ENCODE measurements at regions not wholly inside any gene's neighbourhood (a gene's known extent, or its start where the extent isn't known, plus 50 kb on each side); places are given as distances from the start of the nearest gene placed in this dataset.
"Not testable (repeated sequence)": the region's sequence is repeated elsewhere in the genome, so short reads cannot be mapped to it uniquely, and the experiment has no call there.

DNA sequence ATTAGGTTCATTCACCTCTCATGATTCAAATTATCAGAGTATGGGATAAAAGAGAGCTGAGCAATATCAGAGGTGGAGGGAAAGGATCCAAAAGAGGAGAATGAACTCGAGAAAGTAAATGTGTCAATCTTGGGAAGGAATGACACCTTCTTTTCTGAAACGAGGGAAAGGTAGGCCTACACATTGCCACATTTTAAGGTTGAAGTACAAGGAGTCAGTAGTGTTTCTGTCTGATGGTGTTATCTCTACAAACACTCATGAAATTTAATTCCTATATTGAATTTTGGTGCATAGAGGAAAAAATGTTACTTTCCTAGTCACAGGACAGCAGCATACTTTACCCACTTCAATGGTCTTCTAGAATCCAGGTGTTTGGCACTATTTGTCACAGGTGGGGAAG is 90.2 kb downstream of the DNAJB9 start:
- no peaks in the 10 kb centered on the region for H3K27me3 ChIP-seq (ENCODE audit: control insufficient read depth in 2 of 2, insufficient read depth in 2 of 2, low read length in 2 of 2)
- H3K9me3 ChIP-seq (ENCODE audit: control insufficient read depth in 2 of 3, low read length in 3 of 3): no peaks in the 10 kb centered on the region
- Mint-ChIP-seq H3K9me3 (no peaks in the 10 kb centered on the region), H3K36me3 (no peaks in the 10 kb centered on the region), H3K4me1 (no peaks in the 10 kb centered on the region), H3K4me3 (no peak overlapping the region), H3K27me3 (peaks cover 0 to 14% (median 2%) of the 10 kb centered on the region in 5 donors), H3K27ac (no peak overlapping the region)
- ChIA-PET CTCF (no interaction called here), POLR2A (no interaction called here)
- intact Hi-C loops (cut with micrococcal nuclease): no loop called here
- DNase-seq (no peak), ATAC-seq (no peak)
- no peak overlapping the region for H3K27ac ChIP-seq (ENCODE audit: low read depth, low read length)
- H3K4me3 ChIP-seq (ENCODE audit: low read length): no peak overlapping the region
- no peaks in the 10 kb centered on the region for H3K36me3 ChIP-seq (ENCODE audit: control insufficient read depth in 2 of 3, insufficient read depth in 3 of 3, low read length in 3 of 3)
- no peaks in the 10 kb centered on the region for H3K4me1 ChIP-seq (ENCODE audit: control insufficient read depth in 2 of 2, insufficient read depth in 2 of 2, low read length in 2 of 2)

GRCh38 chr7:108660465-108660864 is 90.8 kb downstream of the DNAJB9 start:
- H3K36me3 ChIP-seq (ENCODE audit: control insufficient read depth in 2 of 3, insufficient read depth in 3 of 3, low read length in 3 of 3): no peaks in the 10 kb centered on the region
- no peaks in the 10 kb centered on the region for H3K27me3 ChIP-seq (ENCODE audit: control insufficient read depth in 2 of 2, insufficient read depth in 2 of 2, low read length in 2 of 2)
- Mint-ChIP-seq H3K27ac (no peak overlapping the region), H3K4me1 (no peaks in the 10 kb centered on the region), H3K4me3 (no peak overlapping the region), H3K9me3 (no peaks in the 10 kb centered on the region), H3K27me3 (peaks cover 0 to 14% (median 2%) of the 10 kb centered on the region in 5 donors), H3K36me3 (no peaks in the 10 kb centered on the region)
- no peak overlapping the region for H3K27ac ChIP-seq (ENCODE audit: low read depth, low read length)
- no peak for ATAC-seq
- intact Hi-C loops (cut with micrococcal nuclease): no loop called here
- no peaks in the 10 kb centered on the region for H3K4me1 ChIP-seq (ENCODE audit: control insufficient read depth in 2 of 2, insufficient read depth in 2 of 2, low read length in 2 of 2)
- ChIA-PET CTCF (no interaction called here), POLR2A (no interaction called here)
- DNase-seq: no peak
- H3K4me3 ChIP-seq (ENCODE audit: low read length): no peak overlapping the region
- no peaks in the 10 kb centered on the region for H3K9me3 ChIP-seq (ENCODE audit: control insufficient read depth in 2 of 3, low read length in 3 of 3)

- Histone ChIP-seq H3K27me3 (ENCODE audit: control insufficient read depth in 2 of 2, insufficient read depth in 2 of 2, low read length in 2 of 2) (no peaks in the 10 kb centered on the region), H3K36me3 (ENCODE audit: control insufficient read depth in 2 of 3, insufficient read depth in 3 of 3, low read length in 3 of 3) (no peaks in the 10 kb centered on the region), H3K27ac (ENCODE audit: low read depth, low read length) (no peak overlapping the region), H3K4me1 (ENCODE audit: control insufficient read depth in 2 of 2, insufficient read depth in 2 of 2, low read length in 2 of 2) (no peaks in the 10 kb centered on the region), H3K4me3 (ENCODE audit: low read length) (no peak overlapping the region), H3K9me3 (ENCODE audit: control insufficient read depth in 2 of 3, low read length in 3 of 3) (no peaks in the 10 kb centered on the region)
- Mint-ChIP-seq H3K27me3 (peaks cover 0 to 16% (median 5%) of the 10 kb centered on the region in 5 donors), H3K27ac (no peak overlapping the region), H3K9me3 (peaks cover 0 to 1% (median 0%) of the 10 kb centered on the region in 11 donors), H3K36me3 (no peaks in the 10 kb centered on the region), H3K4me3 (no peak overlapping the region), H3K4me1 (no peaks in the 10 kb centered on the region)
- ChIA-PET CTCF (no interaction called here), POLR2A (no interaction called here)
- intact Hi-C loops (cut with micrococcal nuclease): no loop called here
- ATAC-seq: no peak
- no peak for DNase-seq
Observed at GRCh38 chr7:108662783-108663362, 93.2 kb downstream of the DNAJB9 start.

DNA sequence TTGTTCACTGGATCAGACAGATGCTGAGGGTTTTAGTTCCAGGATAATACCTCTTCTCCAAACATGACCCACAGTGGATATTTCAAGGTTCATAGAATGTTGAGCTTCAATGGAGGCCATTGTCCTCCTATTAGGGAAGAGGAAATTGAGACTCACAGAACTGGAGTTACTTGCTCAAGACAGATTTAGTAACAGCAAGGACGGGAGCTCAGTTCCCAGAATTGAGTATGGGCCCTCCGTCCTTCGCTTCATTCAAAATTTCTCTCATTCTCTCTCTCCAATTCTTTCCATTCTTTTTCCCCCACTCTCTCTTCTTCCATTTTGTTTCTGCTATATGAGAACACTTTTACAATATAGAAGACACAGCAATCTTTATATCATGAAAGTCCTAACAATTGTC is 94.0 kb downstream of the DNAJB9 start:
- peaks cover 0 to 16% (median 5%) of the 10 kb centered on the region in 5 donors for H3K27me3 Mint-ChIP-seq
- H3K27me3 ChIP-seq (ENCODE audit: control insufficient read depth in 2 of 2, insufficient read depth in 2 of 2, low read length in 2 of 2): no peaks in the 10 kb centered on the region
- H3K4me1 ChIP-seq (ENCODE audit: control insufficient read depth in 2 of 2, insufficient read depth in 2 of 2, low read length in 2 of 2): no peaks in the 10 kb centered on the region
- no peak overlapping the region for H3K4me3 ChIP-seq (ENCODE audit: low read length)
- ChIA-PET POLR2A (no interaction called here), CTCF (no interaction called here)
- ATAC-seq (no peak), DNase-seq (no peak)
- H3K27ac Mint-ChIP-seq: no peak overlapping the region
- no peaks in the 10 kb centered on the region for H3K36me3 ChIP-seq (ENCODE audit: control insufficient read depth in 2 of 3, insufficient read depth in 3 of 3, low read length in 3 of 3)
- H3K9me3 Mint-ChIP-seq: peaks cover 0 to 2% (median 0%) of the 10 kb centered on the region in 11 donors
- no peaks in the 10 kb centered on the region for H3K9me3 ChIP-seq (ENCODE audit: control insufficient read depth in 2 of 3, low read length in 3 of 3)
- intact Hi-C loops (cut with micrococcal nuclease): no loop called here
- H3K36me3 Mint-ChIP-seq: no peaks in the 10 kb centered on the region
- H3K27ac ChIP-seq (ENCODE audit: low read depth, low read length): no peak overlapping the region
- H3K4me1 Mint-ChIP-seq: no peaks in the 10 kb centered on the region
- H3K4me3 Mint-ChIP-seq: no peak overlapping the region

DNA sequence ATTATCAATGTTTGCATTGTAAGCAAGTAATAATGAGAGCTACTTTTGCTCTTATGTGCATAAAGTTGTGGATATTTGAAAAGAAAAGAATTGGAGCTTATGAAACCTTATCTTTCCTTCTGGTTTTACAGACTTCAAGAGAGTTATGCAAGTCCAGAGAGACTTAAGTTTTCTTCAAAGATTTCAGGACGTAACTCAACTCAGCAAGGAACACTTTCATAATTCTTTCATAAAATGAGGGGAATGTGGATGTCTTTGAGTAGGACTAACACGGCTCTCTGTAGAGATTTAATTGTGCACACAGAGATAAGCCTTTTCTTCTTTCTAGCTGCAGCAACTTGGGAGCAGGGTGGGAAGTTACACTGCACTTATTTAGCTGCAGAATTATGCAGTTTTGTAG is 97.5 kb downstream of the DNAJB9 start:
- POLR2A ChIA-PET: no interaction called here
- Histone ChIP-seq H3K27ac (ENCODE audit: low read depth, low read length) (no peak overlapping the region), H3K9me3 (ENCODE audit: control insufficient read depth in 2 of 3, low read length in 3 of 3) (no peaks in the 10 kb centered on the region), H3K4me3 (ENCODE audit: low read length) (no peak overlapping the region), H3K36me3 (ENCODE audit: control insufficient read depth in 2 of 3, insufficient read depth in 3 of 3, low read length in 3 of 3) (no peaks in the 10 kb centered on the region), H3K4me1 (ENCODE audit: control insufficient read depth in 2 of 2, insufficient read depth in 2 of 2, low read length in 2 of 2) (no peaks in the 10 kb centered on the region), H3K27me3 (ENCODE audit: control insufficient read depth in 2 of 2, insufficient read depth in 2 of 2, low read length in 2 of 2) (no peaks in the 10 kb centered on the region)
- no peak overlapping the region for H3K4me3 Mint-ChIP-seq
- ATAC-seq (no peak), DNase-seq (no peak)
- H3K9me3 Mint-ChIP-seq: peaks cover 0 to 15% (median 0%) of the 10 kb centered on the region in 11 donors
- CTCF ChIA-PET: no interaction called here
- peaks cover 0 to 24% (median 15%) of the 10 kb centered on the region in 5 donors for H3K27me3 Mint-ChIP-seq
- no peak overlapping the region for H3K27ac Mint-ChIP-seq
- peaks cover 0 to 5% (median 0%) of the 10 kb centered on the region in 5 donors for H3K36me3 Mint-ChIP-seq
- no peaks in the 10 kb centered on the region for H3K4me1 Mint-ChIP-seq
- intact Hi-C loops (cut with micrococcal nuclease): no loop called here

DNA sequence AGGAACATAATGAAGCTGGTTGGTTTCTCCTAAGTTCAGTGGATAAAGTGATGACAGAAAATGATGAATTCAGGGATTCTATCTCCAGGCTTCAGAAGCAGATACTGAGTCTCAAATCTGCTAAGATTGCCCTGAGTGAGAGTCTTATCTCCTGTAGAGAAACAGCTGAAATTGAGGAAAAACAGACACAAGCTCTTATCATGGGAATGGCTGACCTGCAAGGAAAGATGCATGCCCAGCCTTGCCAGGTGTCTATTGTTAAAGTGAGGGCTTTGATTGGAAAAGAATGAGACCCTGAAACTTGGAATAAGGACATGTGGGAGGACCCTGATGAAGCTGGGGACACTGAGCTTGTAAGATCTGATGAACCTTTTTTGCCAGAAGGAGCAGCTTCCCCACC is 100.3 kb downstream of the DNAJB9 start:
- H3K36me3 ChIP-seq (ENCODE audit: control insufficient read depth in 2 of 3, insufficient read depth in 3 of 3, low read length in 3 of 3): no peaks in the 10 kb centered on the region
- Mint-ChIP-seq H3K27me3 (peaks cover 0 to 24% (median 4%) of the 10 kb centered on the region in 5 donors), H3K4me3 (no peak overlapping the region), H3K27ac (no peak overlapping the region), H3K9me3 (peaks cover 0 to 15% (median 1%) of the 10 kb centered on the region in 11 donors), H3K36me3 (peaks cover 0 to 5% (median 0%) of the 10 kb centered on the region in 5 donors), H3K4me1 (no peaks in the 10 kb centered on the region)
- ATAC-seq: no peak
- ChIA-PET POLR2A (no interaction called here), CTCF (interaction anchor here (0.6 kb wide), 1 partner anchor 1115 kb away, joined by 3 read pairs; no protein-coding TSS in a partner anchor)
- intact Hi-C loops (cut with micrococcal nuclease): no loop called here
- no peaks in the 10 kb centered on the region for H3K9me3 ChIP-seq (ENCODE audit: control insufficient read depth in 2 of 3, low read length in 3 of 3)
- no peak for DNase-seq
- no peak overlapping the region for H3K4me3 ChIP-seq (ENCODE audit: low read length)
- H3K4me1 ChIP-seq (ENCODE audit: control insufficient read depth in 2 of 2, insufficient read depth in 2 of 2, low read length in 2 of 2): no peaks in the 10 kb centered on the region
- no peaks in the 10 kb centered on the region for H3K27me3 ChIP-seq (ENCODE audit: control insufficient read depth in 2 of 2, insufficient read depth in 2 of 2, low read length in 2 of 2)
- no peak overlapping the region for H3K27ac ChIP-seq (ENCODE audit: low read depth, low read length)

- intact Hi-C loops (cut with micrococcal nuclease); ATAC-seq; CTCF ChIA-PET; H3K4me1 ChIP-seq (ENCODE audit: control insufficient read depth in 2 of 2, insufficient read depth in 2 of 2, low read length in 2 of 2); H3K4me3 ChIP-seq (ENCODE audit: low read length); H3K27me3 ChIP-seq (ENCODE audit: control insufficient read depth in 2 of 2, insufficient read depth in 2 of 2, low read length in 2 of 2); H3K36me3 ChIP-seq (ENCODE audit: control insufficient read depth in 2 of 3, insufficient read depth in 3 of 3, low read length in 3 of 3); H3K4me3 Mint-ChIP-seq; DNase-seq; POLR2A ChIA-PET; H3K9me3 ChIP-seq (ENCODE audit: control insufficient read depth in 2 of 3, low read length in 3 of 3); H3K27ac Mint-ChIP-seq; H3K36me3 Mint-ChIP-seq; H3K27ac ChIP-seq (ENCODE audit: low read depth, low read length); H3K4me1 Mint-ChIP-seq: not testable (repeated sequence)
- peaks cover 0 to 24% (median 7%) of the 10 kb centered on the region in 5 donors for H3K27me3 Mint-ChIP-seq
- peaks cover 0 to 20% (median 6%) of the 10 kb centered on the region in 11 donors for H3K9me3 Mint-ChIP-seq
Observed at GRCh38 chr7:108673699-108674098, 104.0 kb downstream of the DNAJB9 start.

Measured in naive thymus-derived CD4-positive, alpha-beta T cell (primary cell).